ENCODE measurements at regions not wholly inside any gene's neighbourhood (a gene's known extent, or its start where the extent isn't known, plus 50 kb on each side); places are given as distances from the start of the nearest gene placed in this dataset.
"Not testable (repeated sequence)": the region's sequence is repeated elsewhere in the genome, so short reads cannot be mapped to it uniquely, and the experiment has no call there.

DNA sequence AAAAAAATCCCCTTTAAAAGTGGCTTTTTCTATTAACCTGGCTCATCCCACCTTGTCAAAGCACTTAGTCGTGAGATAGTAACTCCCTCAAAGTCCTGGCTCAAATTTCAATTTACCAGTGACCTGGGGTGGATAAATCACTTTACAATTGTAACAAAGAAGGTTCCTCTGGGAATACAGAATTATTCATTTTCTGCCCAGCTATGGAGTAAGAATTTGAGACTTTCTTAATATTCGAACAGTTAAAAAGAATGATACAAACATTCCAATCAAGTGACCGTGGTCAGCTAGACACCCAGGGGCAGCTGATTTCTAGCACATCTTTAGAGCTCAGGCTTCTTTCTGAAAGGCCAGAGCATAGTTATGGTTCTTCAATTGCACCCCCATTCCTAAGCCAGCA lies 291.0 kb upstream of the TGFBR2 start:
- Mint-ChIP-seq H3K9me3 (no peaks in the 10 kb centered on the region), H3K27ac (no peak overlapping the region), H3K27me3 (no peaks in the 10 kb centered on the region), H3K4me1 (ENCODE audit: low read depth) (peaks cover 4% of the 10 kb centered on the region), H3K36me3 (no peaks in the 10 kb centered on the region), H3K4me3 (no peak overlapping the region)
- POLR2A ChIA-PET: interaction anchor here (0.5 kb wide), 1 partner anchor 304 kb away, joined by 3 read pairs; no protein-coding TSS in a partner anchor
- CTCF ChIA-PET: no interaction called here
- no peak for DNase-seq
- intact Hi-C loops (cut with micrococcal nuclease): loop anchor here (5.0 kb wide), 1 partner anchor 377 kb away; no protein-coding TSS in a partner anchor

DNA sequence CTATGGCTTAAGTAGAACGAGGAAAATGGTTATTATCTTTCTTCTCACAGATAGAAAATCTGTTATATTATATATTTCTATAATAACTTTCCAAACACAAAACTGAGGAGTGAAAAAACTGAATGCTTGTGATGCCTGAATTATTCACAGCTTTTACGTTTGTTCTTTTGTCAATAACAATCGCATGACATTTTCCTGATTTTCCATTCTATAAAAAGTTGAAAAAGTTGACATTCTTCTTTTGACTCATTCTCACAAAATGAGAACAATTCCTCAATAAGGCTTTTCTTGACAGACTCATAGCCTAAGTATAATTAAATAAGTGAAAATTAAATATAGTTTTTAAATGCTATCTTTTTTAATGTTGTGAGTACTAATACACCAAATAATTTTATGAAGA lies 288.8 kb upstream of the TGFBR2 start:
- intact Hi-C loops (cut with micrococcal nuclease): loop anchor here (5.0 kb wide), 1 partner anchor 375 kb away; no protein-coding TSS in a partner anchor

DNA sequence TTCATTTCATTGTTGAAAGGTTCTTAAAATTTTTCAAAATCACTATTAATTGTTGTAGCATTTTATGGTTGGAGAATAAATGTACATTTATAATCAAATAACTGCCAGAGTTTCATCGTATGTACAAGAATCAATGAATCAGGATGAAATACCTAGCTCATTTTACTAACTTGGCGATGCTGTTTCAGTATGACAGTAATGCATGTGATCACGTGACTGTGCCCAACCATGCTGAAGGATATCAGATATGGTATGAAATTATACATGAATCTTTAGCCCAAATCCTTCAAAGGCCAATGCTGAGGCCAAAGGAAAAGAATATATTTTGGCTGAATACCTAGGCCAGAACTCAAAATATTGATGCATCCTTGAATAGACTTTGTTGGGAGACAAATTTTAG lies 288.3 kb upstream of the TGFBR2 start:
- DNase-seq: no peak
- H3K4me1 Mint-ChIP-seq (ENCODE audit: low read depth): peaks cover 4% of the 10 kb centered on the region
- H3K4me3 Mint-ChIP-seq: no peak overlapping the region
- intact Hi-C loops (cut with micrococcal nuclease): loop anchor here (5.0 kb wide), 1 partner anchor 374 kb away; no protein-coding TSS in a partner anchor
- H3K9me3 Mint-ChIP-seq: peaks cover 1% of the 10 kb centered on the region
- POLR2A ChIA-PET: no interaction called here
- no peak overlapping the region for H3K27ac Mint-ChIP-seq
- no peaks in the 10 kb centered on the region for H3K27me3 Mint-ChIP-seq
- CTCF ChIA-PET: no interaction called here
- H3K36me3 Mint-ChIP-seq: no peaks in the 10 kb centered on the region

More for the DNA sequence above, 288.8 kb upstream of the TGFBR2 start:
- Mint-ChIP-seq H3K27ac (no peak overlapping the region), H3K4me3 (no peak overlapping the region), H3K4me1 (ENCODE audit: low read depth) (peaks cover 4% of the 10 kb centered on the region), H3K27me3 (no peaks in the 10 kb centered on the region), H3K9me3 (no peaks in the 10 kb centered on the region), H3K36me3 (no peaks in the 10 kb centered on the region)
- ChIA-PET POLR2A (no interaction called here), CTCF (no interaction called here)
- DNase-seq: no peak

DNA sequence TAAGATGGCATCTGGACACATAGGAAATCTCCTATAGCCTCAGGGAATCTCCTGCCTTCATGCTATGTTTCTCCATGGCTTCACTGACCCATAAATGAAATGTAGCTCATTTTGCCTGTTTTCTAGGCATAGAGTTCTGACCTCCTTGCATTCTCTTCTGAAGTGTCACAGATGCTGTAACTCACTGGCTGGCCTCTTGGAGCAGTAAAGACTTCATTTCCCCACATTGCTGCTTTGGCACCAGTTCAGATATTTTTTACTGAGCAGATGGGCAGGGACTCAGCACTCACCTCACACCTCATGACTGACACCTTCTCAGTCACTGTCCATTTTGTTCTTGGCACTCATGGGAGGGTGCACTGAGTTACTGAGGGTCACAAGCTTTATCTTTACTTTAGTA lies 286.7 kb upstream of the TGFBR2 start:
- H3K27ac Mint-ChIP-seq: no peak overlapping the region
- H3K36me3 Mint-ChIP-seq: no peaks in the 10 kb centered on the region
- intact Hi-C loops (cut with micrococcal nuclease): loop anchor here (5.0 kb wide), 1 partner anchor 373 kb away; no protein-coding TSS in a partner anchor
- H3K4me1 Mint-ChIP-seq (ENCODE audit: low read depth): peaks cover 4% of the 10 kb centered on the region
- no peak overlapping the region for H3K4me3 Mint-ChIP-seq
- peaks cover 7% of the 10 kb centered on the region for H3K9me3 Mint-ChIP-seq
- H3K27me3 Mint-ChIP-seq: no peaks in the 10 kb centered on the region
- CTCF ChIA-PET: interaction anchor here (0.7 to 2.7 kb wide), 19 partner anchors 22 to 432 kb away, joined by 3 to 27 read pairs (median 3); no protein-coding TSS in a partner anchor
- DNase-seq: peak; percentile 44
- POLR2A ChIA-PET: interaction anchor here (0.6 to 1.0 kb wide), 2 partner anchors 32 to 142 kb away, joined by 3 read pairs; no protein-coding TSS in a partner anchor

DNA sequence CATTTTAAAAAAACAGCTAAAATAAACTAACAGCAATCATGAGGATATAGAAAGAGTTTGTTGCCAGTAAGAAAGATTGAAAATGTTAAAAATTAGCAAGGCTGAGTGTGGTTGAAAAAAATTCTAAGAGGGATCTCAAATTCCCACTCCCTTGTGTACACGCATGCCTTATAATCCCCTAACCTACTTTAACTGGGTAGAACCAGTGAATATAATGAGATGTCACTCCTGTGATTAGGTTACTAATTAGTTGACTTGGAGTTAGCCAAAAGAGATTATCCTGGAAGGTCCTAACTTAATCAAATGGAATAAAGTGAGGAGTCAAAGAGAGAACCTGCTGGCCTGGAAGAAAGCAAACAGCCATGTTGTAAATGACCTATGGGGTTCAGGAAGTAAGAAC lies 286.0 kb upstream of the TGFBR2 start:
- DNase-seq: no peak
- intact Hi-C loops (cut with micrococcal nuclease): no loop called here
- no peak overlapping the region for H3K4me3 Mint-ChIP-seq
- H3K9me3 Mint-ChIP-seq: peaks cover 7% of the 10 kb centered on the region
- CTCF ChIA-PET: interaction anchor here (0.8 to 2.7 kb wide), 7 partner anchors 32 to 373 kb away, joined by 3 to 27 read pairs (median 3); no protein-coding TSS in a partner anchor
- peaks cover 4% of the 10 kb centered on the region for H3K4me1 Mint-ChIP-seq (ENCODE audit: low read depth)
- H3K27me3 Mint-ChIP-seq: no peaks in the 10 kb centered on the region
- POLR2A ChIA-PET: no interaction called here
- H3K27ac Mint-ChIP-seq: no peak overlapping the region
- no peaks in the 10 kb centered on the region for H3K36me3 Mint-ChIP-seq

DNA sequence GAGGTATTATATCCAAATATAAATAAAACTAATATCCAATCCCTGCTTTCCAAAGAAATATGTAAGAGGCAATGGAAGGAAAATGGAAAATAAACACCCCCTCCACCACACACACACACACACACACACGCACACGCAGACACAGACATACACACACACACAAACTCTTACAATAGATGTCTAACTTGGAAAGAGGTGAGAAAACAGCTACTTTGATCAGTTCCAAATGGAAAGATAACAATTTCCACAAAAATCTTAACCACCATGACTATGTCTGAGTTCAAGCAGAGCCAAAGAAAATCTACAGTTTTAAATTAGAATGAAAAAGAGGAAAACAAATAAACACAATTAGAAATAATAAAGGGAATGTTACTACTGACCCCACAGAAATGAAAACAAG lies 285.3 kb upstream of the TGFBR2 start:
- Mint-ChIP-seq H3K4me3 (no peak overlapping the region), H3K4me1 (ENCODE audit: low read depth) (peaks cover 4% of the 10 kb centered on the region), H3K36me3 (no peaks in the 10 kb centered on the region), H3K27me3 (no peaks in the 10 kb centered on the region), H3K9me3 (peaks cover 7% of the 10 kb centered on the region), H3K27ac (no peak overlapping the region)
- ChIA-PET CTCF (interaction anchor here (2.7 kb wide), 1 partner anchor 372 kb away, joined by 27 read pairs; no protein-coding TSS in a partner anchor), POLR2A (no interaction called here)
- intact Hi-C loops (cut with micrococcal nuclease): no loop called here
- no peak for DNase-seq

DNA sequence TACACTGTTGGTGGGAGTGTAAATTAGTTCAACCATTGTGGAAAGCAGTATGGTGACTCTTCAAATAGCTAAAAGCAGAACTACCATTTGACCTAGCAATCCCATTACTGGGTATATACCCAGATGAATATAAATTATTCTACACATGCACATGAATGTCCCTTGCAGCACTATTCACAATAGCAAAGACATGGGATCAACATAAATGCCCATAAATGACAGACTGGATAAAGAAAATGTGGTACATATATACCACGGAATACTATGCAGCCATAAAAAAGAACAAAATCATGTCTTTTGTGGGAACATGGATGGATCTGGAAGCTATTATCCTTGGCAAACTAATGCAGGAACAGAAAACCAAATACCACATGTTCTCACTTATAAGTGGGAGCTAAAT lies 282.8 kb upstream of the TGFBR2 start:
- H3K27ac Mint-ChIP-seq; intact Hi-C loops (cut with micrococcal nuclease); H3K9me3 Mint-ChIP-seq; H3K4me1 Mint-ChIP-seq (ENCODE audit: low read depth); H3K36me3 Mint-ChIP-seq; H3K4me3 Mint-ChIP-seq; H3K27me3 Mint-ChIP-seq; DNase-seq; POLR2A ChIA-PET: not testable (repeated sequence)
- CTCF ChIA-PET: interaction anchor here (1.4 kb wide), 1 partner anchor 369 kb away, joined by 4 read pairs; no protein-coding TSS in a partner anchor

DNA sequence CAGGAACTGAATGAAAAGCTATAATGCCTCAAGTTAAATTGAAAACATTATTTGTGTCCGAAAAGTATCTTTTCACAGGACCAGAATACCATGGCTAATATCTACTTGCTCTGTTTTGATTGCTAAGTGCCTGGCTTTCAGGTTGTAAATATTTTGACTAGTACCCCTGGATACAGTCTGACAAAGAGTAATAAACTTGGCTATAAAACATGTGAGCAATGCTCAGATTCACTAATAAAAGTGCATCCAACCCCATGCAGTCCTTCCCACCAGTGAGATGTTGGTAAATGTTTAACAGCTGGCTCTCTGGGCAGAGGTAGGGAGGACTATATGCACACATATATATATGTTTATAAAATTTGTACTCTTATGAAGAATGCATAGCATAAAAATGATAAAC lies 281.8 kb upstream of the TGFBR2 start:
- intact Hi-C loops (cut with micrococcal nuclease): no loop called here
- H3K4me3 Mint-ChIP-seq: no peak overlapping the region
- no peak overlapping the region for H3K27ac Mint-ChIP-seq
- no peaks in the 10 kb centered on the region for H3K36me3 Mint-ChIP-seq
- H3K4me1 Mint-ChIP-seq (ENCODE audit: low read depth): peaks cover 3% of the 10 kb centered on the region
- DNase-seq: no peak
- H3K9me3 Mint-ChIP-seq: peaks cover 7% of the 10 kb centered on the region
- CTCF ChIA-PET: no interaction called here
- H3K27me3 Mint-ChIP-seq: no peaks in the 10 kb centered on the region
- POLR2A ChIA-PET: interaction anchor here (0.6 kb wide), 1 partner anchor 94 kb away, joined by 3 read pairs; no protein-coding TSS in a partner anchor

DNA sequence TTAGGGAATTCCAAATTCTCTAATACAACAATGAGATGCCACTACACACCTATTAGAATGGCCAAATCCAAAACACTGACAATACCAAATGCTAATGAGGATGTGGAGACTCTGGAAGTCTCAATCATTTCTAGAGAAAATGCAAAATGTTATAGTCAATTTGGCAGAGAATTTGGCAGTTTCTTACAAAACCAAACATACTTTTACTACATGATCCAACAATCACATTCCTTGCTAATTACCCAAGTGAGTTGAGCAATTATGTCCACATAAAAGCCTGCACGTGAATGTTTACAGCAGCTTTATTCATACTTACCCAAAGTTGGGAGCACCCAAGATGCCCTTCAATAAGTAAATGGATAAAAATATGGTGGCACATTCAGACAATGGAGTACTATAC lies 278.4 kb upstream of the TGFBR2 start:
- DNase-seq; intact Hi-C loops (cut with micrococcal nuclease); H3K27ac Mint-ChIP-seq; H3K4me3 Mint-ChIP-seq; CTCF ChIA-PET; H3K27me3 Mint-ChIP-seq; H3K9me3 Mint-ChIP-seq; H3K4me1 Mint-ChIP-seq (ENCODE audit: low read depth); H3K36me3 Mint-ChIP-seq; POLR2A ChIA-PET: not testable (repeated sequence)

DNA sequence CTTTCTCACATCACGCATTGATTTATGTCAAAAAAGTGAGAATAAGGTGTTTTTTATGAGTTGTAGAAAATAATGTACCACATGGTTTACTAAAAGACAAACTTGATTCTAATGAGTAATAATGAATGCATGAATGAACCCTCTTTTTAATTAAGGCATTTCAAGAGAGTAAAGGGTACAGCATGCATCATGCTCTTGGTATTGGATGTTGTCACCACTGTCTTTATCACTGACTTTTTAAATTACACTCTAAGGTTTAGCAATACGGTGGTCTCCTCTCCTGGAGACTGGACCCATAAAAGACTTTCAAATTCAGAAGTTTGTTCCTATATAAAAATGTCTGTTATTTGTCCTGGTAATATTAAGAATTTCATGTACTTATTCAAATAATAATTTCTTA lies 277.5 kb upstream of the TGFBR2 start:
- DNase-seq; intact Hi-C loops (cut with micrococcal nuclease); H3K27ac Mint-ChIP-seq; POLR2A ChIA-PET; H3K36me3 Mint-ChIP-seq; H3K27me3 Mint-ChIP-seq; H3K9me3 Mint-ChIP-seq; H3K4me3 Mint-ChIP-seq; H3K4me1 Mint-ChIP-seq (ENCODE audit: low read depth): not testable (repeated sequence)
- CTCF ChIA-PET: interaction anchor here (0.7 kb wide), 1 partner anchor 364 kb away, joined by 3 read pairs; no protein-coding TSS in a partner anchor

DNA sequence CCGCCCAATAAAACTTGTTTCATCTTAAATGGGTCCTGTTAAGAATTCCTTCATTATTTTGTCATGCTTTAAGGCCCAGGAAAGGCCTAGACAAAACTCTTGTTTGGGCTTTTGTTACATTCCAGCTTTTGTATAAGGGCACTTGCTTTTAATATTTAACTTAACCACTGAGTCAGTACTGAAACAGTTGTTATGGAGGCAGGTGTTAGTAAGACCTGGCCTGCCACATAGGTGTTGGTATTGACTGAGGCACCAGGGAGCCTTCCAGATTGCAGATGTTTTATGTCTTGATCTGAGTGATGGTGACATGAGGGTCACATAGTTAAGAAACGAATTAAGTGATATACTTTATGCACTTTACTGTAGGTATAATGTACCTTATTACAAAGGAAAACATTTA lies 274.9 kb upstream of the TGFBR2 start:
- CTCF ChIA-PET: no interaction called here
- no peaks in the 10 kb centered on the region for H3K27me3 Mint-ChIP-seq
- H3K9me3 Mint-ChIP-seq: no peaks in the 10 kb centered on the region
- H3K4me3 Mint-ChIP-seq: no peak overlapping the region
- peaks cover 3% of the 10 kb centered on the region for H3K4me1 Mint-ChIP-seq (ENCODE audit: low read depth)
- H3K36me3 Mint-ChIP-seq: no peaks in the 10 kb centered on the region
- DNase-seq: no peak
- POLR2A ChIA-PET: no interaction called here
- no peak overlapping the region for H3K27ac Mint-ChIP-seq
- intact Hi-C loops (cut with micrococcal nuclease): no loop called here

DNA sequence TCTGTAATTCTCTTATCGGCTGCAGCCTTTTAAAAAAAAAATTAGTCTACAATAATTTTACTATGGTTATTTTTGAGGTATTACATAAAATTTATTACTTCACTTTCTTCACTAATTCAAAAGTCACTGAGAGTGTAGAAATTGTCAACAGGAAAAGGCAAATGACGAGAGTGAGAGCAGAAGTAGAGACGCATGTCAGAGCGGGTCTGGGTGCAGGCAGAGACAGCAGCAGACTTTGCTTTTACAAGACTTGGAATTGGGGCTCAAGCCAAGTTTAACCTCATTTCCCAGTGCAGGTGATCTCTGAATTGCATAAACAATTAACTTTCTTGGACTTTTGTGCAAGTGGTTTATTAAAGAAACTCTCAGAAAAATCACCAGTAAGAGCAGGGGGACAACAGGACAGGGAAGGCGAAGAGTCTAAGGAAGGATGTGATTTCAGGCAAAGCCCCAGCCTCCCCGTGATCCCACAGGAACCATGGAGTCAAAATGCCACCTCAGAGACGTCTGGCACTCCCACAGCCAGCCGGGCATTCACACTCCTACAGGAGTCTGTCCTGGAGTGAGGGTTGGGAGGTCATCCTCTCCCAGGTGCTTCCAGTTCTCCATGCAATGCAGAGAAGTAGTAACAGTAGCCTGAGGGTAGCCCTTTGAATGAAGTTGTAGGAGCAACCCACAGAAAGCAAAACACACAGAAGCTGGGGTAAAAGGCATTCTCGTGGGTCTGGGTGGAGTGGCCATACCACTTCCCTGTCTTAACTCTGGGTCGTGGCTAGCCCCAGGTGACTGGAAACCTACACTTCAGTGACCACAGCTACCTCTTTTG lies 274.0 kb upstream of the TGFBR2 start:
- CTCF ChIA-PET: no interaction called here
- H3K4me1 Mint-ChIP-seq (ENCODE audit: low read depth): peaks cover 3% of the 10 kb centered on the region
- no peak for DNase-seq
- peaks cover 2% of the 10 kb centered on the region for H3K36me3 Mint-ChIP-seq
- H3K27ac Mint-ChIP-seq: no peak overlapping the region
- no peaks in the 10 kb centered on the region for H3K27me3 Mint-ChIP-seq
- intact Hi-C loops (cut with micrococcal nuclease): no loop called here
- POLR2A ChIA-PET: no interaction called here
- peaks cover 1% of the 10 kb centered on the region for H3K9me3 Mint-ChIP-seq
- H3K4me3 Mint-ChIP-seq: no peak overlapping the region

DNA sequence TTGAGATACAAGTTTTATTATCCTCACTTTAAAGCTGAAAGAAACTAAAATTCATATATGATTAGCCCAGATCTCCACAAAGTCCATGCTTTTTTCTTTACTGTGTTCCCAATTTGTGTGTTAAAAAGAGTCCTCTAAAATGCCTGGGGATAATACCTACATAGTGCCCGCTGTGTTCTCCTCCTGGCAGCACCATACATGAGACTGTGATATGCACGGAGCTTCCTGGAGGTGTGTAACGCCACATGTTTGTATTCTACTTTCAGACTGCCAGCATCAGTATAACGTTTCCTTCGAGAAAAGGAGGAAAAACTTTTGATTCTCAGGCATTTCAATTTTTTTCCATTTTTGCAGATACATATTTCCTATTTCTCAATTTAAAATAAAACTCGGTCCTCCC lies 273.3 kb upstream of the TGFBR2 start:
- no peak overlapping the region for H3K27ac Mint-ChIP-seq
- no peaks in the 10 kb centered on the region for H3K27me3 Mint-ChIP-seq
- intact Hi-C loops (cut with micrococcal nuclease): no loop called here
- no peak for DNase-seq
- peaks cover 6% of the 10 kb centered on the region for H3K9me3 Mint-ChIP-seq
- peaks cover 3% of the 10 kb centered on the region for H3K36me3 Mint-ChIP-seq
- ChIA-PET CTCF (no interaction called here), POLR2A (no interaction called here)
- H3K4me3 Mint-ChIP-seq: no peak overlapping the region
- peaks cover 3% of the 10 kb centered on the region for H3K4me1 Mint-ChIP-seq (ENCODE audit: low read depth)

All from activated CD4-positive, alpha-beta memory T cell treated with anti-CD3 and anti-CD28 coated beads for 36 hours (primary cell).